ENCODE measurements at regions not wholly inside any gene's neighbourhood (a gene's known extent, or its start where the extent isn't known, plus 50 kb on each side); places are given as distances from the start of the nearest gene placed in this dataset.

- DNase-seq = no peak
- intact Hi-C loops (cut with DNase I) = no loop called here
Measured at GRCh38 chr9:12874395-12874794, 99.6 kb downstream of the LURAP1L start.

- no peak for DNase-seq
- intact Hi-C loops (cut with DNase I) = no loop called here
Measured at GRCh38 chr9:12875191-12875590, 100.4 kb downstream of the LURAP1L start.

- intact Hi-C loops (cut with DNase I) = no loop called here
- no peak for DNase-seq
Measured at GRCh38 chr9:12876872-12877271, 102.1 kb downstream of the LURAP1L start.

GRCh38 chr9:12878351-12878978 lies 103.6 kb downstream of the LURAP1L start:
- intact Hi-C loops (cut with DNase I) = no loop called here
- no peak for DNase-seq

- no peak for DNase-seq
- intact Hi-C loops (cut with DNase I) = no loop called here
Measured at GRCh38 chr9:12879961-12880360, 105.1 kb downstream of the LURAP1L start.

GRCh38 chr9:12880406-12881015 lies 105.7 kb downstream of the LURAP1L start:
- DNase-seq = no peak
- intact Hi-C loops (cut with DNase I) = no loop called here

- no peak for DNase-seq
- intact Hi-C loops (cut with DNase I) = no loop called here
Measured at GRCh38 chr9:12882430-12882829, 107.6 kb downstream of the LURAP1L start.

- intact Hi-C loops (cut with DNase I) = loop anchor here (1.0 to 2.0 kb wide), 2 partner anchors 108 to 162 kb away; no protein-coding TSS in a partner anchor
- no peak for DNase-seq
Measured at GRCh38 chr9:12884736-12885395, 110.0 kb downstream of the LURAP1L start.

- intact Hi-C loops (cut with DNase I) = no loop called here
- DNase-seq = no peak
Measured at GRCh38 chr9:12889402-12890106, 114.7 kb downstream of the LURAP1L start.

GRCh38 chr9:12891588-12891987 lies 116.8 kb downstream of the LURAP1L start:
- intact Hi-C loops (cut with DNase I) = no loop called here
- no peak for DNase-seq

- intact Hi-C loops (cut with DNase I) = no loop called here
Measured at GRCh38 chr9:12903316-12903715, 128.5 kb downstream of the LURAP1L start.

GRCh38 chr9:12904261-12905000 lies 129.6 kb downstream of the LURAP1L start:
- DNase-seq = no peak
- intact Hi-C loops (cut with DNase I) = no loop called here

More at GRCh38 chr9:12903316-12903715, 128.5 kb downstream of the LURAP1L start:
- DNase-seq = no peak

- no peak for DNase-seq
- intact Hi-C loops (cut with DNase I) = no loop called here
Measured at GRCh38 chr9:12906646-12907045, 131.8 kb downstream of the LURAP1L start.

- intact Hi-C loops (cut with DNase I) = no loop called here
- DNase-seq = no peak
Measured at GRCh38 chr9:12908895-12909294, 134.1 kb downstream of the LURAP1L start.

- no peak for DNase-seq
- intact Hi-C loops (cut with DNase I) = no loop called here
Measured at GRCh38 chr9:12915366-12915954, 140.6 kb downstream of the LURAP1L start.

- intact Hi-C loops (cut with DNase I) = no loop called here
- DNase-seq = peak in 3 of 10 donors; percentile 9 to 66 (median 41)
Measured at GRCh38 chr9:12916042-12916441, 141.2 kb downstream of the LURAP1L start.

GRCh38 chr9:12920437-12920836 lies 145.6 kb downstream of the LURAP1L start:
- DNase-seq = no peak
- intact Hi-C loops (cut with DNase I) = no loop called here

- intact Hi-C loops (cut with DNase I) = no loop called here
- DNase-seq = no peak
Measured at GRCh38 chr9:12921621-12922020, 146.8 kb downstream of the LURAP1L start.

GRCh38 chr9:12922224-12922866 lies 147.5 kb downstream of the LURAP1L start:
- intact Hi-C loops (cut with DNase I) = no loop called here
- DNase-seq = no peak
